Fibroblast of lung (primary cell): ENCODE measurements at regions not wholly inside any gene's neighbourhood (a gene's known extent, or its start where the extent isn't known, plus 50 kb on each side); places are given as distances from the start of the nearest gene placed in this dataset.

Experiments
- DNase-seq, 2 donors: peaks; one replicate each; pipeline versions ENCODE4 v3.0.0 to v3.0.0-alpha.2; 2010; ENCODE audit warnings: low read depth in 2 of 2
- H2AFZ ChIP-seq: 2 replicates; pipeline ENCODE4 v1.5.1; 2012; ENCODE audit warnings: low read length, control low read depth, inconsistent platforms
- H3K27ac ChIP-seq: 2 replicates; pipeline ENCODE4 v1.5.1; 2011; ENCODE audit warnings: low read length, control low read depth; ENCODE audit not compliant: insufficient read depth
- H3K27me3 ChIP-seq: 2 replicates; pipeline ENCODE4 v1.5.1; 2011; ENCODE audit warnings: mild to moderate bottlenecking, low read length; ENCODE audit not compliant: control insufficient read depth, insufficient read depth
- H3K36me3 ChIP-seq: 2 replicates; pipeline ENCODE4 v1.5.1; 2011; ENCODE audit warnings: low read length; ENCODE audit not compliant: control insufficient read depth, insufficient read depth
- H3K4me1 ChIP-seq: 2 replicates; pipeline ENCODE4 v1.5.1; 2011; ENCODE audit warnings: low read length; ENCODE audit not compliant: control insufficient read depth, insufficient read depth; ENCODE audit errors: extremely low read depth
- H3K4me2 ChIP-seq: 2 replicates; pipeline ENCODE4 v1.5.1; 2011; ENCODE audit warnings: low read length, control low read depth; ENCODE audit not compliant: insufficient read depth; ENCODE audit errors: extremely low read depth
- H3K4me3 ChIP-seq, 4 experiments: fragments of 200-600 bp in 1 of 4; sonication (generic) in 1 of 4; replicated peaks in 1 of 4; 2 replicates each; pipeline ENCODE4 v1.5.1; 2011 to 2016; ENCODE audit warnings: low read length in 4 of 4, low read depth in 3 of 4, mild to moderate bottlenecking in 3 of 4, control low read depth in 2 of 4, inconsistent platforms in 1 of 4, mixed read lengths in 1 of 4; ENCODE audit not compliant: insufficient read depth in 1 of 4; ENCODE audit errors: control extremely low read depth in 1 of 4
- H3K79me2 ChIP-seq: 2 replicates; pipeline ENCODE4 v1.5.1; 2012; ENCODE audit warnings: mild to moderate bottlenecking, low read length, inconsistent platforms; ENCODE audit not compliant: control insufficient read depth, insufficient read depth
- H3K9ac ChIP-seq: 2 replicates; pipeline ENCODE4 v1.5.1; 2011; ENCODE audit warnings: mild to moderate bottlenecking, low read length, control low read depth; ENCODE audit not compliant: insufficient read depth
- H3K9me3 ChIP-seq: 2 replicates; pipeline ENCODE4 v1.5.1; 2012; ENCODE audit warnings: low read depth, low read length; ENCODE audit not compliant: control insufficient read depth, insufficient read depth
- H4K20me1 ChIP-seq: 2 replicates; pipeline ENCODE4 v1.5.1; 2011; ENCODE audit warnings: low read length; ENCODE audit not compliant: control insufficient read depth, insufficient read depth; ENCODE audit errors: extremely low read depth
- EZH2 ChIP-seq: IDR thresholded peaks from 2 replicates; pipeline ENCODE4 v1.5.1; 2012; ENCODE audit warnings: low read length, control low read depth, mild to moderate bottlenecking; ENCODE audit errors: missing control alignments
- TF ChIP-seq, protein P1 (sequence below), 2 donors: IDR thresholded peaks in 1 of 2; conservative IDR thresholded peaks in 1 of 2; 1 replicate in 1 of 2; 2 replicates in 1 of 2; pipeline ENCODE4 v1.5.1; 2011 to 2012; ENCODE audit warnings: low read length in 2 of 2, control low read depth in 1 of 2, inconsistent platforms in 1 of 2, low read depth in 1 of 2, mild to moderate bottlenecking in 1 of 2

DNA sequence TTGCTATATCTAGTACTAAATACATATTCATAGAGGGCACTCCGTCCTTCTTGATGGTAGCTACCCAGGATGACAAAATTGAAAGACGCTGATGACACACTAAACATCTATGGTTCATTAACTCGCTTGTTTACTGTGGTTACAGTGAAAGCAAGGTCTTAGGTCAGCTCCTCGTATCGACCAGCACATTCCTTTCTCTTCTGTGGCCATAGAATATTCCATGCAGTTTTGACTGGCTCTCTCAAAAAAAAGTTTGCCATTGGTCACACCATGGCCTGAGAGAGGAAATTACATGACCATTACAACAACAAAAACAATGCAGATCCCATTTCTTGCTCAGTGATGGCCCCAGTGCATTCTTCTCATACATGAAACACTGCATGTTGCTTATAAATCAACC, 411.4 kb upstream of the SOX5 start:
- no peaks in the 10 kb centered on the region for H3K79me2 ChIP-seq
- TF ChIP-seq, protein P1, sequence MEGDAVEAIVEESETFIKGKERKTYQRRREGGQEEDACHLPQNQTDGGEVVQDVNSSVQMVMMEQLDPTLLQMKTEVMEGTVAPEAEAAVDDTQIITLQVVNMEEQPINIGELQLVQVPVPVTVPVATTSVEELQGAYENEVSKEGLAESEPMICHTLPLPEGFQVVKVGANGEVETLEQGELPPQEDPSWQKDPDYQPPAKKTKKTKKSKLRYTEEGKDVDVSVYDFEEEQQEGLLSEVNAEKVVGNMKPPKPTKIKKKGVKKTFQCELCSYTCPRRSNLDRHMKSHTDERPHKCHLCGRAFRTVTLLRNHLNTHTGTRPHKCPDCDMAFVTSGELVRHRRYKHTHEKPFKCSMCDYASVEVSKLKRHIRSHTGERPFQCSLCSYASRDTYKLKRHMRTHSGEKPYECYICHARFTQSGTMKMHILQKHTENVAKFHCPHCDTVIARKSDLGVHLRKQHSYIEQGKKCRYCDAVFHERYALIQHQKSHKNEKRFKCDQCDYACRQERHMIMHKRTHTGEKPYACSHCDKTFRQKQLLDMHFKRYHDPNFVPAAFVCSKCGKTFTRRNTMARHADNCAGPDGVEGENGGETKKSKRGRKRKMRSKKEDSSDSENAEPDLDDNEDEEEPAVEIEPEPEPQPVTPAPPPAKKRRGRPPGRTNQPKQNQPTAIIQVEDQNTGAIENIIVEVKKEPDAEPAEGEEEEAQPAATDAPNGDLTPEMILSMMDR (conservative IDR thresholded peaks at IDR 0.05 in 1 of 2, IDR thresholded peaks at IDR 0.05 in 1 of 2; ENCODE audit: low read depth in 1 of 2, low read length in 2 of 2) = no peak
- no peak for TF ChIP-seq EZH2
- no peaks in the 10 kb centered on the region for H3K27me3 ChIP-seq
- H3K36me3 ChIP-seq = no peaks in the 10 kb centered on the region
- DNase-seq = peak; percentile 34 to 39
- H2AFZ ChIP-seq = no peak overlapping the region
- peaks cover 18% of the 10 kb centered on the region for H3K4me1 ChIP-seq
- H3K9me3 ChIP-seq = no peaks in the 10 kb centered on the region
- H3K9ac ChIP-seq = no peak overlapping the region
- no peak overlapping the region for H3K27ac ChIP-seq
- no peak overlapping the region for H3K4me3 ChIP-seq
- no peak overlapping the region for H3K4me2 ChIP-seq
- H4K20me1 ChIP-seq = no peaks in the 10 kb centered on the region

DNA sequence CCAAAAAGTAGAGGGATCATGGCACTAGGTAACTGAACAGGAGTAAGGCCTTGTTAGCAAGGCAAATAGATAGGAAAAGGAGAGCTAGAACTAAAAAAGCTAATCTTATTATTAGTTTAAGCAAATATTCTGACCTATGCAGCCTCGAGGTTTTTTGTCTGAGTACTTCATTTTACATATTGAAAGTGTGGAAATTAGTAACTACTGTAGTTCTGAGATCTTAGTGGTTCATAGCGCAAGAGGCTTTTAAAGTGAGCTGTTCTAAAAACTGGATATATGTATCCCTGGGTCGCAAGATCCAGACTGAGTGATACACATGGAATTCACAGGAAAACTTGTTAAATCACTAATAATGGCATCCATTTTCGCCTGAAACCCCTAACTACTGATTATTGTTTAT, 411.0 kb upstream of the SOX5 start:
- no peaks in the 10 kb centered on the region for H3K9me3 ChIP-seq
- H3K4me2 ChIP-seq = no peak overlapping the region
- H3K9ac ChIP-seq = no peak overlapping the region
- H4K20me1 ChIP-seq = no peaks in the 10 kb centered on the region
- TF ChIP-seq EZH2 = no peak
- TF ChIP-seq, protein P1 (conservative IDR thresholded peaks at IDR 0.05 in 1 of 2, IDR thresholded peaks at IDR 0.05 in 1 of 2; ENCODE audit: low read depth in 1 of 2, low read length in 2 of 2) = no peak
- no peaks in the 10 kb centered on the region for H3K79me2 ChIP-seq
- no peaks in the 10 kb centered on the region for H3K27me3 ChIP-seq
- peaks cover 18% of the 10 kb centered on the region for H3K4me1 ChIP-seq
- no peak for DNase-seq
- H3K4me3 ChIP-seq = no peak overlapping the region
- H3K36me3 ChIP-seq = no peaks in the 10 kb centered on the region
- no peak overlapping the region for H2AFZ ChIP-seq
- no peak overlapping the region for H3K27ac ChIP-seq

DNA sequence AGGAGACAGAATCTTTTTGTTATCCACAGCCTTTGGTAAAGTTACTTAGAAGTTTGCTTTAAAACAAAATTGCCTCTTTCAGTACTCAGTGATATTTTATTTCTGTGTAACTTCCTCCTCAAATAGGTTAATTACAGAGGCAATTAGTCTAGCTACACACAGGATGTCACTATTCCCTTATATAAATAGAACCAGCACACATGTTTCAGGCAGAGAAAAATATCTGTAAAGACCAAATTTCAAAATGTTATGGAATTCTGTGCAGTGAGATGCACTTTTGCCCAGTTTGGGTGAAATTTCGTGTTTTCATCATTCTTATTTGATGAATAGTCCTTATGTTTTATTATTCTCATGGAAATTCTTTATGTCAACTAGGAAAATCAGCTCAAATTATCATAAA, 410.6 kb upstream of the SOX5 start:
- Histone ChIP-seq H3K4me2 (peak overlapping the region; percentile 8), H3K4me1 (peaks cover 18% of the 10 kb centered on the region), H3K4me3 (no peak overlapping the region), H3K36me3 (no peaks in the 10 kb centered on the region), H2AFZ (no peak overlapping the region), H4K20me1 (no peaks in the 10 kb centered on the region), H3K9ac (no peak overlapping the region), H3K27ac (no peak overlapping the region), H3K79me2 (no peaks in the 10 kb centered on the region), H3K9me3 (no peaks in the 10 kb centered on the region), H3K27me3 (no peaks in the 10 kb centered on the region)
- no peak for TF ChIP-seq EZH2
- TF ChIP-seq, protein P1 (conservative IDR thresholded peaks at IDR 0.05 in 1 of 2, IDR thresholded peaks at IDR 0.05 in 1 of 2; ENCODE audit: low read depth in 1 of 2, low read length in 2 of 2) = peak in 1 of 2 donors; percentile 15
- peak in 1 of 2 donors; percentile 56 for DNase-seq
